ENCODE measurements at regions not wholly inside any gene's neighbourhood (a gene's known extent, or its start where the extent isn't known, plus 50 kb on each side); places are given as distances from the start of the nearest gene placed in this dataset.
"Not testable (repeated sequence)": the region's sequence is repeated elsewhere in the genome, so short reads cannot be mapped to it uniquely, and the experiment has no call there.

- TF ChIP-seq, protein P1, sequence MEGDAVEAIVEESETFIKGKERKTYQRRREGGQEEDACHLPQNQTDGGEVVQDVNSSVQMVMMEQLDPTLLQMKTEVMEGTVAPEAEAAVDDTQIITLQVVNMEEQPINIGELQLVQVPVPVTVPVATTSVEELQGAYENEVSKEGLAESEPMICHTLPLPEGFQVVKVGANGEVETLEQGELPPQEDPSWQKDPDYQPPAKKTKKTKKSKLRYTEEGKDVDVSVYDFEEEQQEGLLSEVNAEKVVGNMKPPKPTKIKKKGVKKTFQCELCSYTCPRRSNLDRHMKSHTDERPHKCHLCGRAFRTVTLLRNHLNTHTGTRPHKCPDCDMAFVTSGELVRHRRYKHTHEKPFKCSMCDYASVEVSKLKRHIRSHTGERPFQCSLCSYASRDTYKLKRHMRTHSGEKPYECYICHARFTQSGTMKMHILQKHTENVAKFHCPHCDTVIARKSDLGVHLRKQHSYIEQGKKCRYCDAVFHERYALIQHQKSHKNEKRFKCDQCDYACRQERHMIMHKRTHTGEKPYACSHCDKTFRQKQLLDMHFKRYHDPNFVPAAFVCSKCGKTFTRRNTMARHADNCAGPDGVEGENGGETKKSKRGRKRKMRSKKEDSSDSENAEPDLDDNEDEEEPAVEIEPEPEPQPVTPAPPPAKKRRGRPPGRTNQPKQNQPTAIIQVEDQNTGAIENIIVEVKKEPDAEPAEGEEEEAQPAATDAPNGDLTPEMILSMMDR (IDR thresholded peaks at IDR 0.05) = no peak
- no peak for DNase-seq (ENCODE audit: low spot score)
- Mint-ChIP-seq H3K27ac (ENCODE audit: unreplicated experiment) (no peak overlapping the region), H3K27me3 (ENCODE audit: low read depth) (peaks cover 5% of the 10 kb centered on the region), H3K9me3 (ENCODE audit: low read depth) (no peaks in the 10 kb centered on the region), H3K4me3 (ENCODE audit: unreplicated experiment) (no peak overlapping the region), H3K36me3 (ENCODE audit: low read depth) (no peaks in the 10 kb centered on the region), H3K4me1 (ENCODE audit: low read depth) (no peaks in the 10 kb centered on the region)
These were observed 718.2 kb upstream of the SOX11 start for GRCh38 chr2:4973973-4974372.

DNA sequence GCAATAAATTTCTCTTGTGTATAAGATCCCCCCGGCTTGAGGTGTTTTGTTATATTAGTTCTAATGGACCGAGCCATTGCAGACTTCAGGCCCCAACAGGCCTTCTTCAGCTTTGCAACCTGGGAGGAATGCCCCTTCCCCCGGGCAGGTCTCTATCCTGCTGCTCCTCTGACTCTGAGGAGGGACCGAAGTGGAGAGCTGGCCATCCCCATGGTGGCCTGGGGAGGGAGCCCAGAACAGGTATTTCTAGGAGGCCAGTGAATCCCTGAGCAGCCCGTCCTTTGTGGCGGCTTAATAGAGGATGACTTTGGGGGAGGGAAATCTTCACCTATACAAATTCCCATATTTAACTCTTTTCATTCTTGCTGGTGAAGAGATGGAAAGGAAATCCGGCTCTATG, 715.8 kb upstream of the SOX11 start:
- TF ChIP-seq, protein P1 (IDR thresholded peaks at IDR 0.05) = no peak
- no peaks in the 10 kb centered on the region for H3K4me1 Mint-ChIP-seq (ENCODE audit: low read depth)
- H3K27me3 Mint-ChIP-seq (ENCODE audit: low read depth) = peaks cover 3% of the 10 kb centered on the region
- no peak for DNase-seq (ENCODE audit: low spot score)
- H3K36me3 Mint-ChIP-seq (ENCODE audit: low read depth) = no peaks in the 10 kb centered on the region
- H3K9me3 Mint-ChIP-seq (ENCODE audit: low read depth) = no peaks in the 10 kb centered on the region
- no peak overlapping the region for H3K27ac Mint-ChIP-seq (ENCODE audit: unreplicated experiment)
- no peak overlapping the region for H3K4me3 Mint-ChIP-seq (ENCODE audit: unreplicated experiment)

DNA sequence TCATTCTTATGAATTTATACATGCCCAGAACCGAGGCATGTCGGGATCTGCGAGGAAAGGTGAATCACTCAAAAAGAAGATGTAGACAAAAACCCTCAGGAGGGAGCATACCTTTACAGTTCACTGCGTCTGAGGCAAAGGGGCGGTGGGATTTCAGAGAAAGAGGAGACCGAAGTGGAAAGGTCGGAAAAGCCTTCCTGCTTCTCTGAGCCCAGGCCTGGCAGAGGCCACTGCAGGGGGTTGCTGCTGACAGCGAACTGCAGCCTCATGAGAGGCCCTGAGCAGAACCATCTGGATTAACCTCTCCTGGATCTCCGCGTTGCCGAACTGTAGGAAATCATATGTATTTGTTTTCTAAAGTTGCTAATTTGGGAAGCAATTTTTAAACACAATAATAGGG, 713.1 kb upstream of the SOX11 start:
- TF ChIP-seq, protein P1 (IDR thresholded peaks at IDR 0.05) = no peak
- H3K4me3 Mint-ChIP-seq (ENCODE audit: unreplicated experiment) = no peak overlapping the region
- no peak overlapping the region for H3K27ac Mint-ChIP-seq (ENCODE audit: unreplicated experiment)
- H3K9me3 Mint-ChIP-seq (ENCODE audit: low read depth) = no peaks in the 10 kb centered on the region
- peaks cover 3% of the 10 kb centered on the region for H3K27me3 Mint-ChIP-seq (ENCODE audit: low read depth)
- DNase-seq (ENCODE audit: low spot score) = no peak
- H3K4me1 Mint-ChIP-seq (ENCODE audit: low read depth) = no peaks in the 10 kb centered on the region
- no peaks in the 10 kb centered on the region for H3K36me3 Mint-ChIP-seq (ENCODE audit: low read depth)

GRCh38 chr2:4980995-4981394, 711.2 kb upstream of the SOX11 start:
- Mint-ChIP-seq H3K27ac (ENCODE audit: unreplicated experiment) (no peak overlapping the region), H3K9me3 (ENCODE audit: low read depth) (peaks cover 4% of the 10 kb centered on the region), H3K27me3 (ENCODE audit: low read depth) (peaks cover 3% of the 10 kb centered on the region), H3K36me3 (ENCODE audit: low read depth) (no peaks in the 10 kb centered on the region), H3K4me1 (ENCODE audit: low read depth) (no peaks in the 10 kb centered on the region), H3K4me3 (ENCODE audit: unreplicated experiment) (no peak overlapping the region)
- DNase-seq (ENCODE audit: low spot score) = no peak
- TF ChIP-seq, protein P1 (IDR thresholded peaks at IDR 0.05) = no peak

DNA sequence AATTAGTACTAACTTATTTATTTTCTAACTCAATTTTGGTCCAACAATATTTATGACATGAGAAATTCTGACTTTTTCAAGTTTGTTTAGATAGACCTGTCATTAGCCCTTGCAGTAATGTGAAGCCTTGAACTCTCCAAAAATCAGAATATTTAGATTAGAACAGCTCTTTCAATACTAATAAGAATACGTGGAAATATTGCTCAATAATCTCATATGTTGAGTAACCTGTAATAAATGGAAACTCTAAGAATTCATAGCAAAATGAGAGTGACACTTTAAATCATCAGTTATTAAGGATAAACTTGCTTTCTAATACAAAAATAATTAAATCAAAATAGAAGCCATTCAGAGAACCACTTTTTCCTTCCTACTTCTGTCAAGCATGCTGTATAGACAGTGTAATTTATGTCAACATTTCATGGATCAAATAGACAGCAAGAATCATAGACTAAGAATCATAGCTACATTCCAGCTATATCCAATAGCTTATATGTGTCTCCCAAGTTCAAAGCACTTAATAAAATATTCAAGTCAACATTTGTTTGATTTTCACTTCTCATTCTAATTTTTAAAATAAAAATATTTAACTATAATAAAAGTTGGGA, 710.3 kb upstream of the SOX11 start:
- Mint-ChIP-seq H3K4me1 (ENCODE audit: low read depth) (no peaks in the 10 kb centered on the region), H3K4me3 (ENCODE audit: unreplicated experiment) (no peak overlapping the region), H3K36me3 (ENCODE audit: low read depth) (no peaks in the 10 kb centered on the region), H3K27ac (ENCODE audit: unreplicated experiment) (no peak overlapping the region), H3K9me3 (ENCODE audit: low read depth) (peaks cover 4% of the 10 kb centered on the region), H3K27me3 (ENCODE audit: low read depth) (peaks cover 3% of the 10 kb centered on the region)
- TF ChIP-seq, protein P1 (IDR thresholded peaks at IDR 0.05) = no peak
- DNase-seq (ENCODE audit: low spot score) = no peak

GRCh38 chr2:4988444-4988843, 703.7 kb upstream of the SOX11 start:
- H3K4me3 Mint-ChIP-seq (ENCODE audit: unreplicated experiment); H3K27ac Mint-ChIP-seq (ENCODE audit: unreplicated experiment); DNase-seq (ENCODE audit: low spot score); H3K9me3 Mint-ChIP-seq (ENCODE audit: low read depth); H3K27me3 Mint-ChIP-seq (ENCODE audit: low read depth); H3K36me3 Mint-ChIP-seq (ENCODE audit: low read depth); H3K4me1 Mint-ChIP-seq (ENCODE audit: low read depth): not testable (repeated sequence)
